Stimulated activated CD8-positive, alpha-beta memory T cell treated with anti-CD3 and anti-CD28 coated beads, Interleukin-15, amount 100 ng/mL, for 1 hour (primary cell): ENCODE measurements at regions not wholly inside any gene's neighbourhood (a gene's known extent, or its start where the extent isn't known, plus 50 kb on each side); places are given as distances from the start of the nearest gene placed in this dataset.
"Not testable (repeated sequence)": the region's sequence is repeated elsewhere in the genome, so short reads cannot be mapped to it uniquely, and the experiment has no call there.

Source experiments
- DNase-seq: peaks from one replicate; pipeline ENCODE4 v3.0.0-alpha.2; 2020; ENCODE audit warnings: low read depth

DNA sequence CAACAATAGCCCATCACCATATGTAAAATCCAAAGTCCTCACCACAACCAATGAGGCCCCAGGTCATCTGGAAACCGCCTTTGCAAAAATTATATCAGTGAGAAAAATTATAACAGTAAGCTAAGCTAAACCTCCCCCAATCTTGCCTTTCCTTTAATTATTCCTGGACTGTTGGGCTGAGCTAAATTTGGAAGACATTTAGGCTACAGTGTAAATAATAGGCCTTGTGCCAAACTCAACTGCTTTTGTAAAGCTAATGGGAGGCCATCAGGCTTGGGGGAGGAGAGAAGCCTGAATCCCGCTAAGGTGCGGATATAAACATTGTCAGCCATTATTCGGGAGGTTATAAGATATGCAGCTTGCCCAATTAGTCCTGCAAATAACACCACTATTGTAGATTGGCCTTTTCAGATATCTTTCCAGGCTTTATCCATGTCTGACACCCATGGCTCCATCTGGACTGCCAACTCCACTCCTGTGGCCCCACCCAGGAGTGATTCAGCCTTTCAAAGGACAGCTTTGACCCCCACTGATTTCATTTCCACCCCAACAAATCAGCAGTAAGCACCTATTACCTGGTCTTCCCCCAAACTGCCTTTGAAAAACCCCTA, 53.0 kb upstream of the CA12 start:
- DNase-seq, result no peak

- DNase-seq, result no peak
These were observed 53.7 kb upstream of the CA12 start for GRCh38 chr15:63435204-63435820.

DNA sequence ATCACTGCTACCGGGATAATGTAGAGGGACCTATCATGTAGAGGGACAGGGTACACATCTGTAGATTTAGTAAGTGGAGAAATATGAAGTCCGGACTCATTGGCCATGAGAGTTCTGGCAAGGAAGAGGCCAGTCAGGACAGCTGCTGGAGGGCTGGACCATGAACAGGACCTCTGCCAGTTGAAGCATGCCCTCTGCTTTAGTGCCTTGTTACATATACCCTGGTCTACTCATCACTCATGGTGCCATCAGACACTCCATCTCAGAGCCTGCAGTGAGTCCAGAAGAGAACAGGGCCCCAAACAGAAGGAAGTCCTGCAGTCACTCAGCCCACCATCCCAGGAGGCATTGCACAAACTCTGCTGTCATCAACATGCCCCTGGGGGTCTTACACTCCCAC, 54.7 kb upstream of the CA12 start:
- no peak for DNase-seq

DNA sequence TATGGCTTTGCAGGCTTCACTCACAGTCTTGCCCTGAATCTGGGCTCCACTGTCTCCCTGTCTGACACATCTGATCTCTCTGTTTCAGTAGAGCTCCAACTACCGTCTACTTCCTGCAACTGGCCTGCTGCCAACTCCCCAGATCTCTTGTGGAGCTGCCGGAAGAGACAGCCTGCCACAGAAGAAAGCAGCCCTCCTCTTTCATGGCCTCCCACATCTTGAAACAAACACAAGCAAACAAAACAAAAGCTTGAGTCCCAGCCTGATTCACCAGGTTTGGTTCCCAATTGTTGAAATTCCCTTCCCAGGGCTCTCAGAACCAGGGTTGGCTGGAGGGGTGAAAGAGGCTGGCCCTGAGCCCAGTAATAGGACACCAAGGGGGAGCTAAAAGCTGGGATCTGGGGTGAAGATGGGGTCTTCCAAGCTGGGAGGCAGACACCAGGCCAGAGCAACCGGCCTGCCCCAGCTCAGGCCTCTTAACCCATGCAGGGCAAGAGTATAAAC, 55.3 kb upstream of the CA12 start:
- peak; percentile 50 for DNase-seq

GRCh38 chr15:63439536-63440264, 58.1 kb upstream of the CA12 start:
- DNase-seq, result no peak

GRCh38 chr15:63440265-63440648, 58.6 kb upstream of the CA12 start:
- no peak for DNase-seq

GRCh38 chr15:63440756-63441155, 59.1 kb upstream of the CA12 start:
- DNase-seq, result no peak

DNA sequence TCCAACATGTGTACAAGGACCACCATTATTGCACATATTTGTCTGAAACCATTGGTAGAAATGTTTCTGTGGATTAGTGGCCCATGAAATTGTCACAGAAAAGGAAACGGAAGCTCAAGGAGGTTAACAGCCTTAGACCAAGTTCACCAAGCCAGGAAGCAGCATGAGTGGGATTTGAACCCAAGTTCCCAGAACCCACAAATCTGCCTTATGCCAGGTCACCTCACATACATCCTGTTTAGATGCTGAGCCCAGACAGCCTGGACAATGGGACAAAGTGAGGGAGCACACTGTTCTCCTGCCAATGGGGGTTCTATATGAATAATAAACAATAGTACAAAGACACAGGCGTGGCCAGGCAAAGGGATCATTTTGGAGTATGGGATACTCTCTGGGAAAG, 59.6 kb upstream of the CA12 start:
- DNase-seq, result no peak

DNA sequence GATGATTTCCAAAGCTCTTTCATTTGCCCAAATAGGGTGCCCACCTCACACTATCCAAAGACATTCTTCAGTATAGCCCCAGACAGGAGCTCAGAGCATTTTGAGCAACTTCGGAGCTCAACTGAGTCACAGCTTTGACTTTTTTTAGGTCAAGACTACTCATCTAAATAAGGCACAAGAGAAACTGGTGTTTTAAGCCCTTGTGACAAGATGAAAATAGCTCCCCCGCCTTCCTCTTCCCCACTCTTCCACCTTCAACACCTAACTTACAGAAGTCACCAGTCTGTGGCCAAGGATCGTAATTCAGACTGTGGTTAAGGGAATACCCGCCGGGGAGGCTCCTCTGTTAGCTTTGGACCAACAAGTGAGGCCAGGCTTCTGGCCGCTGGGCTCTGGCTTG, 60.4 kb upstream of the CA12 start:
- DNase-seq, result no peak

DNA sequence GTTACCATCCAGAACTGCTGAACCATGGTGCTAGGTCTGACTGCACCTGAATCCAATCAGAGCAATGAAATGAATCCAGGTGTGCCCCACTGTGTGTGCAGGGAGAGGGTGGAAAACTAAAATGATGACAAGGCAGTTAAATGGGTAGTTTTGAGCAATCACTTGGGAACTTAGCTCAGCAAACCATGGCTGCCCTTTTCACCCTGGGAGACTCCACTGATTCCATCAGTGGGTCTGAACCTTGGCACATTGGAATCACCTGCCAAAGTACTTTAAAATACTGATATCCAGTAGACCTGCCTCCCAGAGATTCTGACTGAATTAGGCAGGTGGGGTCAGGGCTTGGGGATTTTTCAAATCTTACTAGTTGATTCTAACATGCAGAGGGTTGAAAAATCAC, 59.8 kb upstream of the USP3 start:
- DNase-seq, result no peak

- no peak for DNase-seq
These were observed 58.1 kb upstream of the USP3 start for GRCh38 chr15:63446255-63446654.

- DNase-seq, result no peak
These were observed 57.2 kb upstream of the USP3 start for GRCh38 chr15:63447017-63447676.

GRCh38 chr15:63448266-63448665, 56.1 kb upstream of the USP3 start:
- no peak for DNase-seq

GRCh38 chr15:63448872-63449555, 55.4 kb upstream of the USP3 start:
- DNase-seq, result not testable (repeated sequence)

DNA sequence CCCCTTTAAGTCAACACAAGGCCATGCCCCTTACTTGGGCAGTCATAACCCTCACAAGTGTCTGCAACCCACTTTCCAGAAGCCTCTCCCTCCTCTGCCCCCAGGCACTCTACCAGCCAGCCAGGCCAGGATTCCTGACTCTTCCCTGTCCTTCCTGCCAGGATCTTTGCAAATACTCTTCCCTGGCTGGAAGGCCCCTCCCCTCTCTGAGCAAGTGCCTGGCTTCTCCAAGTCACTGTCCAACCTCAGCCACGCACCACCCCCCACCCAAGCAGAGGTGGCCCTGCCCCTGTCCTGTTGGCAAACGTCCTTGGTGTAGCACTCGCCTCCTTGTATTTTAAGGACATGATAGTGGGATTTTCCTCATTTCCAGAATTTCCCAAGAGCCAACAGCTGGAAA, 54.7 kb upstream of the USP3 start:
- no peak for DNase-seq

DNA sequence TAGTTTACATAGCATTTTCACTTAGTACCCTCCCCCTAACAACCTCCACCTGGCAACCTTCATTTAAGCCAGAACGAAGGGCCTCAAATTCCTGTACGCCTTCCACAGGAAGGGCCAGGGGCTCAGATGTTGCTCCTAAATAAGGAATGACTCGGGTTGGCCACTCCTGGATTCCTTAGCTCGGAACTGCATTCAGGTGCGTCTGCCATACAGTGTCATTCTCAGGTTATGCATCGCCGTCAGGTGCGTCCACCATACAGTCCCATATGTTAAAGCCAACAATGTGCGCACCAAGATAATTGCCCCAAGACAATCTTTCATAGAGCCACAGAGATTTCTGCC, 53.5 kb upstream of the USP3 start:
- DNase-seq, result no peak

DNA sequence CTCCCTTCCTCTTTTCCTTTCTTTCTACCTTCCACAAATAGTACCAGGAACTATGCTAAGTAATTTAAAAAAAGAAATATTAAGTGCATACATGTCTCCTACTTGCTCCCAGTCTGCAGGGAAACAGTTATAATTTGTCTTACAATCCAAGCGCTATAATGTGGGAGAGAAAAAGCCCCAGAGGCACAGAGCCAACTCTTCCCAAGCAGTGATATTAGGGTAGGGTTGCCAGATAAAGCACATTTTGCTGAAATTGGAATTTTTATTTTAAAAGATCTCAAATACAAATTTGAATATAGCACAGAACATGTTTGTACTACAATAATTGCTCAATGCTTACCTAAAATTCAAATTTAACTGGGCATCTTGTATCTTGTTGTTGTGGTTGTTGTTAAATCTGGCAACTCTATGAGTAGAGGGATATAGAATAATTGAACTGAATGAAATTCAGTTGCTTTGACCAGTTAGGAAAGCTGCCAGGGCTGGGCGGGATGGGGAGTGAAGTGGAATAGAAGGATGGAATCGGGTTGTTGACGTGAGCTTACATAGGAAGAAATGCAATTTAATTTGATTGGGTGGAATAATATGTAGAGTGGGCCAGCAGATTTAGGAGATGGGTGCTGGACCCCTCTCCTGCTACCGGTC, 52.6 kb upstream of the USP3 start:
- DNase-seq, result no peak

GRCh38 chr15:63452552-63453136, 51.7 kb upstream of the USP3 start:
- no peak for DNase-seq

GRCh38 chr15:63453186-63453905, 51.0 kb upstream of the USP3 start:
- no peak for DNase-seq

- no peak for DNase-seq
These were observed 49.7 kb upstream of the USP3 start for GRCh38 chr15:63454503-63455211.
